PC-3 (cell line): ENCODE measurements at regions not wholly inside any gene's neighbourhood (a gene's known extent, or its start where the extent isn't known, plus 50 kb on each side); places are given as distances from the start of the nearest gene placed in this dataset.

ENCODE experiments used
- ATAC-seq: fragments of 200-7000 bp; cut with Tn5 transposase; 2 replicates; pipeline ENCODE4 v1.9.1; 2020; ENCODE audit warnings: mild to moderate bottlenecking, moderate library complexity
- BruUV-seq: library from RNA; stranded (reverse); fragments of 400-500 nt; replicated peaks from 2 replicates; lab custom pipeline; 2021; lab: Mats Ljungman, UMichigan
- CTCF ChIA-PET: fragments of 300-600 bp; sonication (Branson Sonifier 250); formaldehyde crosslinking; loops from one replicate; lab custom pipeline; 2022; ENCODE audit warnings: antibody characterized with exemption; lab: Charles Lee
- POLR2A ChIA-PET: fragments of 300-600 bp; sonication (Branson Sonifier 250); formaldehyde crosslinking; loops from one replicate; lab custom pipeline; 2022; ENCODE audit warnings: antibody characterized with exemption; ENCODE audit not compliant: unreplicated experiment; lab: Charles Lee
- DNase-seq: peaks from one replicate; pipeline ENCODE4 v3.0.0-alpha.2; 2015
- H2AFZ ChIP-seq: fragments of 300-600 bp; sonication (generic); 2 replicates; pipeline ENCODE4 v1.6.0; 2016; ENCODE audit warnings: antibody characterized with exemption, low read length
- H3F3A ChIP-seq: fragments of 300-600 bp; sonication (generic); one replicate; pipeline ENCODE4 v1.6.0; 2017; ENCODE audit warnings: antibody characterized with exemption, low read length, control low read depth, mild to moderate bottlenecking; ENCODE audit not compliant: unreplicated experiment
- H3K27ac ChIP-seq: fragments of 300-600 bp; sonication (generic); 2 replicates; pipeline ENCODE4 v1.5.1; 2016; ENCODE audit warnings: mild to moderate bottlenecking, low read length
- H3K27me3 ChIP-seq: fragments of 300-600 bp; sonication (generic); 2 replicates; pipeline ENCODE4 v1.6.1; 2016; ENCODE audit warnings: low read length, mixed read lengths
- H3K36me3 ChIP-seq: fragments of 300-600 bp; sonication (generic); 2 replicates; pipeline ENCODE4 v1.6.1; 2016; ENCODE audit warnings: low read depth, mixed run types, low read length, mixed read lengths
- H3K4me1 ChIP-seq: fragments of 300-600 bp; sonication (generic); 2 replicates; pipeline ENCODE4 v1.5.1; 2016; ENCODE audit warnings: low read length; ENCODE audit not compliant: insufficient read depth
- H3K4me2 ChIP-seq: fragments of 300-600 bp; sonication (generic); 2 replicates; pipeline ENCODE4 v1.6.0; 2016; ENCODE audit warnings: low read length
- H3K4me3 ChIP-seq: fragments of 300-600 bp; sonication (generic); 2 replicates; pipeline ENCODE4 v1.5.1; 2016; ENCODE audit warnings: mild to moderate bottlenecking, low read length, mixed read lengths
- H3K79me2 ChIP-seq: fragments of 300-600 bp; sonication (generic); 2 replicates; pipeline ENCODE4 v1.6.1; 2017; ENCODE audit warnings: low read length, mixed read lengths
- H3K9ac ChIP-seq: fragments of 300-600 bp; sonication (generic); 2 replicates; pipeline ENCODE4 v1.6.0; 2016; ENCODE audit warnings: mild to moderate bottlenecking, low read length
- H3K9me2 ChIP-seq: fragments of 300-600 bp; sonication (generic); replicated peaks from 2 replicates; pipeline ENCODE4 v1.6.1; 2016; ENCODE audit warnings: mixed run types, low read length, mixed read lengths
- H3K9me3 ChIP-seq: fragments of 300-600 bp; sonication (generic); 2 replicates; pipeline ENCODE4 v1.6.1; 2016; ENCODE audit warnings: low read length, mixed read lengths
- H4K20me1 ChIP-seq: fragments of 300-600 bp; sonication (generic); 2 replicates; pipeline ENCODE4 v1.6.1; 2016; ENCODE audit warnings: low read length, mixed read lengths
- CTCF ChIP-seq: fragments of 300-600 bp; sonication (generic); conservative IDR thresholded peaks from 2 replicates; pipeline ENCODE4 v1.5.1; 2017; ENCODE audit warnings: antibody characterized with exemption, low read depth, mild to moderate bottlenecking, low read length
- EZH2 ChIP-seq: fragments of 300-600 bp; sonication (generic); IDR thresholded peaks from one replicate; pipeline ENCODE4 v1.6.1; 2017; ENCODE audit warnings: antibody characterized with exemption, mild to moderate bottlenecking, low read length; ENCODE audit not compliant: unreplicated experiment
- EZH2phosphoT487 ChIP-seq: fragments of 300-600 bp; sonication (generic); IDR thresholded peaks from 2 replicates; pipeline ENCODE4 v1.6.1; 2018; ENCODE audit warnings: mild to moderate bottlenecking, antibody characterized with exemption, low read length, borderline replicate concordance
- intact Hi-C: fragments of 100-400 bp; cut with micrococcal nuclease; formaldehyde crosslinking; loops from 2 replicates; pipeline ENCODE4 v1.9.0; 2023

DNA sequence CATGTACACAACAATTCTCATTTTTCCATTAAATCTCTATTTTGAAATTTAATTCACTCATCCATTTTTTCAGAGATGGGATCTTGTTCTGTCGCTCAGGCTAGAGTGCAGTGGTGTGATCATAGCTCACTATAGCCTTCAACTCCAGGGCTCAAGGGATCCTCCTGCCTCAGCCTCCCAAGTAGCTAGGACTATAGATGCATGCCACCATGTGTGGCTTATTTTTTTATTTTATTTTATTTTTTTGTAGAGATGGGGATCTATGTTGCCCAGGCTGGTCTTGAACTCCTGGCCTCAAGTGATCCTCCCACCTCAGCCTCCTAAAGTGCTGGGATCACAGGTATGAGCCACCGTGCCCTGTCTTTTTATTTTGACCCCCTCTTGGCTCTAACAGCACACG lies 203.8 kb upstream of the KLF14 start:
- intact Hi-C loops, result loop anchor here (2.0 kb wide), 1 partner anchor 41 kb away; no protein-coding TSS in a partner anchor
- no TSS peak for BruUV-seq
- ChIA-PET POLR2A (no interaction called here), CTCF (no interaction called here)
- no peaks in the 10 kb centered on the region for H3K9me2 ChIP-seq
- no peak overlapping the region for H3K4me3 ChIP-seq
- peaks cover 12% of the 10 kb centered on the region; the same call in 1 of the 2 replicates for H3K36me3 ChIP-seq
- H3K79me2 ChIP-seq, result peaks cover 98% of the 10 kb centered on the region
- no peaks in the 10 kb centered on the region for H3F3A ChIP-seq
- H3K9ac ChIP-seq, result no peak overlapping the region
- 0 out of 2 replicates have a peak, but pooled peaks cover 10% of the 10 kb centered on the region for H4K20me1 ChIP-seq
- no peak for ATAC-seq
- H3K27ac ChIP-seq, result no peak overlapping the region
- H3K4me1 ChIP-seq, result peaks cover 29% of the 10 kb centered on the region
- H2AFZ ChIP-seq, result no peak overlapping the region
- H3K9me3 ChIP-seq, result no peaks in the 10 kb centered on the region
- DNase-seq, result no peak
- H3K4me2 ChIP-seq, result no peak overlapping the region
- no peak for TF ChIP-seq EZH2phosphoT487
- TF ChIP-seq CTCF, result no peak
- no peaks in the 10 kb centered on the region for H3K27me3 ChIP-seq

- BruUV-seq, result no TSS peak
- H3K9ac ChIP-seq, result peak overlapping the region; percentile 86; the same call in 1 of the 2 replicates
- TF ChIP-seq EZH2phosphoT487, result no peak
- TF ChIP-seq CTCF, result no peak
- TF ChIP-seq EZH2, result no peak
- no peaks in the 10 kb centered on the region for H3K9me3 ChIP-seq
- peaks cover 8% of the 10 kb centered on the region; the same call in 1 of the 2 replicates for H3K36me3 ChIP-seq
- POLR2A ChIA-PET, result interaction anchor here (0.5 kb wide), 1 partner anchor 58 kb away, joined by 4 read pairs; no protein-coding TSS in a partner anchor
- H3K27me3 ChIP-seq, result no peaks in the 10 kb centered on the region
- 0 out of 2 replicates have a peak, but pooled peaks cover 8% of the 10 kb centered on the region for H4K20me1 ChIP-seq
- intact Hi-C loops, result loop anchor here (1.0 to 2.0 kb wide), 2 partner anchors 25 to 42 kb away; no protein-coding TSS in a partner anchor
- H3K4me3 ChIP-seq, result peak overlapping the region; percentile 80
- no peak overlapping the region for H3K27ac ChIP-seq
- no peaks in the 10 kb centered on the region for H3K9me2 ChIP-seq
- H3K4me1 ChIP-seq, result peaks cover 37% of the 10 kb centered on the region
- H3K79me2 ChIP-seq, result peaks cover 98% of the 10 kb centered on the region
- ATAC-seq (no peak), DNase-seq (no peak)
- H3K4me2 ChIP-seq, result peak overlapping the region; percentile 83
- H3F3A ChIP-seq, result no peaks in the 10 kb centered on the region
- CTCF ChIA-PET, result interaction anchor here (0.6 to 1.1 kb wide), 3 partner anchors 8 to 137 kb away, joined by 3 to 4 read pairs (median 3); no protein-coding TSS in a partner anchor
- H2AFZ ChIP-seq, result no peak overlapping the region
These were observed 204.7 kb upstream of the KLF14 start for GRCh38 chr7:130938661-130939060.
